SJCRH30 (cell line): ENCODE measurements at regions not wholly inside any gene's neighbourhood (a gene's known extent, or its start where the extent isn't known, plus 50 kb on each side); places are given as distances from the start of the nearest gene placed in this dataset.
"Not testable (repeated sequence)": the region's sequence is repeated elsewhere in the genome, so short reads cannot be mapped to it uniquely, and the experiment has no call there.

ENCODE experiments used
- DNase-seq, 2 experiments: peaks; one replicate each; pipeline ENCODE4 v3.0.0-alpha.2; 2015 to 2020
- H3K27ac ChIP-seq: fragments of 250-450 bp; sonication (Bioruptor Pico); 2 replicates; pipeline ENCODE4 v1.5.1; 2020; ENCODE audit warnings: mild to moderate bottlenecking, moderate library complexity
- H3K27me3 ChIP-seq: fragments of 250-450 bp; sonication (Bioruptor Pico); 2 replicates; pipeline ENCODE4 v1.5.1; 2020; ENCODE audit warnings: mild to moderate bottlenecking, moderate library complexity
- H3K36me3 ChIP-seq: fragments of 250-450 bp; sonication (Bioruptor Pico); 2 replicates; pipeline ENCODE4 v1.5.1; 2020; ENCODE audit warnings: mild to moderate bottlenecking, moderate library complexity
- H3K4me1 ChIP-seq: fragments of 250-450 bp; sonication (Bioruptor Pico); 2 replicates; pipeline ENCODE4 v1.5.1; 2020; ENCODE audit warnings: mild to moderate bottlenecking, moderate library complexity
- H3K4me3 ChIP-seq: fragments of 250-450 bp; sonication (Bioruptor Pico); 2 replicates; pipeline ENCODE4 v1.5.1; 2020; ENCODE audit warnings: mild to moderate bottlenecking, moderate library complexity
- H3K9me3 ChIP-seq: fragments of 250-450 bp; sonication (Bioruptor Pico); replicated peaks from 2 replicates; pipeline ENCODE4 v1.5.1; 2020; ENCODE audit warnings: mild to moderate bottlenecking, moderate library complexity

DNA sequence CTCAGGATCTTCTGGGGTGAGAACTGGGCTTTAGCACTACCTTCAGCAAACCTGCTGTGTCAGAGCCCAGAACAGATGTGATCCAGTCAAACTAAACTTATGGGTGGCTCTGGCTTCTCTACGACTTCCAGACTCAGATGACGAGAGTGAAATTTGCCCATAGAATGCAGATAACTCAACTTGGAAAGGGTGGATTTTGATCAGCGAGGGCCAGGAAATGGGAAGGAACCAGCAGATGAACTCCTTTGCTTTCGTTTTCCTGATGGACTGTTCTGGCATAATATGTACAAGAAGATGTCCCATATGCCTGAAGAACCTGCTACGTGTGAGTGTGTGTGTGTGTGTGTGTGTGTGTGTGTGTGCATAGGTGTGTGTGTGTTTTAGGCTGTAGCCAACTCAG, 132.0 kb upstream of the MOCS2 start:
- H3K9me3 ChIP-seq = no peaks in the 10 kb centered on the region
- DNase-seq = no peak
- H3K27ac ChIP-seq = no peak overlapping the region
- no peaks in the 10 kb centered on the region for H3K36me3 ChIP-seq
- no peaks in the 10 kb centered on the region for H3K27me3 ChIP-seq
- H3K4me1 ChIP-seq = peaks cover 9% of the 10 kb centered on the region
- H3K4me3 ChIP-seq = no peak overlapping the region

DNA sequence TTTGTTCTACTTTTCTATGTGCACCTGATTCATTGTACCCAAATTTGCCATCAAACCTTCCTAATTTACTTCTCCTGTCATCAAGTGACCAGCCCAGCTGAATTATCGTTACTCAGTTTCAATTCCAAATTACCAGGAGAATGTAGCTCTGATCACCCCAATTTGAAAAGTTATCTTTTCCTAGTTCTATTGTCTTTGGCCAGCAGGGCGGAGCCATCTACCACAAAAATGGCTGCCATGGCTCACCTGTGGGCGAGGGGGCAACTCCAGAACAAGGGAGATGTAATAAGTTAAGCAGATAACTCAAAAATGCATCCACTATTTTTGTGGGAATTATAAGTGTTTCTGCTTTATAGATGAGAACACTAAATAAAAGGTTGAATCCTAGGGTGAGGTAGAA, 133.8 kb upstream of the MOCS2 start:
- Histone ChIP-seq H3K4me3 (no peak overlapping the region), H3K4me1 (peaks cover 9% of the 10 kb centered on the region)
- no peak for DNase-seq

DNA sequence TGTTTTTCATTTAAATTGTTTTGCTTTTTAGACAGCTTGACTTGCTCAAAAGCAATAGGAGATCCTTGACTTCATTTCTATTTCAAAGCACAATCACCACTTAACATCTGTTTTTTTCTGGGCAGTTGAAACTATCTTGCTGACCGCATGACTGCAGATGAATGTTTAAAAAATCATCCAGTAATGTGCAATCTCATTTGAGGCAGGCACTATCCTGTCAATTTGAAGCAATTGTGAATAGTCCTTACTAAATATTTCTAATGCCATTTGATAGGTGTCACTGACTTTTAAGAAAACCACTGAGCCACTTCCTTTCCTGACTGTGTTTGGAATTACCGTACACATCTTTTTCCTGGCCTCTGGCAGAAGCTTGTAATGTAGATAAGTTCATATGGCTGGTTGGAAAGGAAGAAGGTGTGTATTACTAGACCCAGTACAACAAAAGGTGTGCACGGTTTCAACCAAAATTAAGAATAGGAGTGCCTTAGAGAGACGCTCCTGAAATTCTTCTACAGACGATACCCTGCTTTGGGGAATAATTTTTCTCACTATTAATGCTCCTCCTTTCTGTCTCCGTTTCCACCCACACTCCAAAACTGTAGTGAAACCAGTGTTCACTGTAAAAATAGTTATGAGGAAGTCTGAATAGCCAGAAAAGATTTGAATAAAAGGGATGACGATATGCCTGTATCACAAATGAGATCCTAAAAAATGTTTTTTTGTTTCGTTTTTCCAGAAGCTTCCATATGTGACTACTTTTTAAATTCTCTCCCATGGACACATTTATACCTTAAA, 136.7 kb upstream of the MOCS2 start:
- Histone ChIP-seq H3K27me3 (no peaks in the 10 kb centered on the region), H3K4me3 (no peak overlapping the region), H3K4me1 (peaks cover 9% of the 10 kb centered on the region), H3K9me3 (no peaks in the 10 kb centered on the region), H3K27ac (no peak overlapping the region), H3K36me3 (no peaks in the 10 kb centered on the region)
- DNase-seq = no peak

More for the DNA sequence above, 133.8 kb upstream of the MOCS2 start:
- H3K36me3 ChIP-seq = no peaks in the 10 kb centered on the region
- H3K27me3 ChIP-seq = no peaks in the 10 kb centered on the region
- no peak overlapping the region for H3K27ac ChIP-seq
- no peaks in the 10 kb centered on the region for H3K9me3 ChIP-seq

DNA sequence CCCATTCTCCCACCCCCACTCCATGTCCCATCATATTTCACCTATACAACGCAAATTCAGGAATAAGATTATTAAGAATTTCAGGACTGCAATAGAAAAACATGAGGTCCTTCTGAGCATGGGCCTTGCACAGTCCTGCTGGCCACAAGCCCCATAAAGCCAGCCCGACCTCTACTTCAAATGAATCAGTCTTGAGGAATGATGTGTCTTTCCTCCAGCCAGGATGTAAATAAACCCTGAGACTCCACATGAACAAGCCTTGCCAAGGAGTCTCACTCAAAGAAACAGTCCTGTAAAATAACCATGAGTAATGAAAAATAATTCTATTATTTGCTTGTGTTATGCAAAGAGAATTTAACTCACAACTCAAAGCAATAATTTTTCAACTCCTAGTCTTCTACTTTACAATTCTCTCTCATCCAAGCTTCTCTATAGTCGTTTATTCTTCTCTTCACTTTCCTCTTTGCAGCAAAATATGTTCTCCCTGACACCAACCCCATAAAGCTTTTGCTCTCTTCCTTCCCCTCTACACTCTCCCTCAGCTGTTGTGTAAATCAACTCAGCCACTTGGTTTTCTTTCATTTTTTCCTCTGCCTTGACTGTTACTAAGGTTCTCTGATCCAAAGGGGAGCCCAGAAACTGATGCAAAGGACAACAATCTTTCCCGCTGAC, 140.1 kb upstream of the MOCS2 start:
- H3K4me3 ChIP-seq = no peak overlapping the region
- no peak overlapping the region for H3K27ac ChIP-seq
- H3K36me3 ChIP-seq = no peaks in the 10 kb centered on the region
- no peaks in the 10 kb centered on the region for H3K27me3 ChIP-seq
- peaks cover 30% of the 10 kb centered on the region for H3K4me1 ChIP-seq
- H3K9me3 ChIP-seq = no peaks in the 10 kb centered on the region
- DNase-seq = no peak

DNA sequence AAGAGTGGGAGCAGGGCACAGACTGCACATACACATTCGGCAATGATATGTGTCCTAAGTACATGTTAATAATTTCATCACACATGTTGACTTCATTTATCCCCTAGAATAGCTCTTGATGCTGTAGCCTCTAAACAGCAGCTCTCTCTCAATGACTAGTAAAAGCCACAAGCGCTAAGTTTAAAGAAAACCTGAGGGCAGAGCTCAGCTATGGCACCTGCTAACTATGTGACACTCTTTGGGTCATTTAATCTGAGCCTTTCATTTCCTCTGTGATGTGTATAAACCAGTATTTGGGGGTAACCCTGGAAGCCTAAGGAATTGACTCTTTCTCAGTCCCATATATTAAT, 140.6 kb upstream of the MOCS2 start:
- H3K27ac ChIP-seq = no peak overlapping the region
- H3K4me1 ChIP-seq = peaks cover 30% of the 10 kb centered on the region
- H3K4me3 ChIP-seq = no peak overlapping the region
- no peaks in the 10 kb centered on the region; the same call in 1 of the 2 replicates for H3K9me3 ChIP-seq
- no peak for DNase-seq
- H3K27me3 ChIP-seq = no peaks in the 10 kb centered on the region
- H3K36me3 ChIP-seq = no peaks in the 10 kb centered on the region

DNA sequence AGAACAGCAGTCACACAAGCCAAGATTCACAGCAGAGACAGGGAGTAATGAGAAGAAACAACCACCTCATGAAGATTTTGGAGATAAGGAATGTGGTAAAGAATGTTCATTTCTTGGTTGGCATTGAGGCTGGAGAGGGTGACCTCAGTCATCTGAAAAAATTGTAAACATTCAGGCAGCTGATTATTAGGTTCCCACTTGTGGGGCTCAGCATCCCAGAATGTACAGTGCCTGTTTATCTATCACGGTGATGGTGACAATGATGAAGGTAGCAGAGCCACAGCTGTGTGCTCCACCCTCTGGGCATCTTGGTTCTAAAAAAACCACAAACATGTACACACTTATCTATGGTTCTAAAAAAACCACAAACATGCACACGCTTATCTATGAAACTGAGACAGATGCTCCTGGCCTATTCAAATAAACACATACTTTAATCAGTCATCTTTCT, 143.9 kb upstream of the MOCS2 start:
- Histone ChIP-seq H3K4me1 (peaks cover 35% of the 10 kb centered on the region), H3K27me3 (no peaks in the 10 kb centered on the region), H3K36me3 (no peaks in the 10 kb centered on the region), H3K9me3 (peaks cover 3% of the 10 kb centered on the region; the same call in 1 of the 2 replicates), H3K4me3 (no peak overlapping the region), H3K27ac (no peak overlapping the region)
- DNase-seq = peak; percentile 87 to 91

DNA sequence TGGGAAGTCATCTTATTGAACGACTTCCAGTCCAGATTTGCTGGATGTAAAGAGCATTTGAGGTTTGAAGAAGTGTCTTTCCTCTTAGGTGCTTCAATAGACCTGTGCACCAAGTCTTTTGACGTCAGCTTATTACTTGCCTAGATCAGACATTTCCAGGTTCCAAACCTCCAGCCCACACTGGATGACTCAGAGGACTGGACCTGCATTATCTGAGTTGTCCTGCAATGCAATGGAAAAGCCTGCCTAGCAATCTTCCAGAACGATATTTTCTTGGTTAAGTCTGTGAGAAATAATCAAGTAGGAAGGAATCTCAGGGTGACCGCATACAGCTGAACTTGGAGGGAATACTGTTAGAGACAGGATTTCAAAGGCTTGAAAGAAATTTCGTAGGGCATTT, 147.2 kb upstream of the MOCS2 start:
- no peak for DNase-seq
- Histone ChIP-seq H3K27me3 (no peaks in the 10 kb centered on the region), H3K27ac (no peak overlapping the region), H3K4me3 (no peak overlapping the region), H3K36me3 (no peaks in the 10 kb centered on the region), H3K4me1 (peaks cover 32% of the 10 kb centered on the region), H3K9me3 (peaks cover 3% of the 10 kb centered on the region; the same call in 1 of the 2 replicates)

DNA sequence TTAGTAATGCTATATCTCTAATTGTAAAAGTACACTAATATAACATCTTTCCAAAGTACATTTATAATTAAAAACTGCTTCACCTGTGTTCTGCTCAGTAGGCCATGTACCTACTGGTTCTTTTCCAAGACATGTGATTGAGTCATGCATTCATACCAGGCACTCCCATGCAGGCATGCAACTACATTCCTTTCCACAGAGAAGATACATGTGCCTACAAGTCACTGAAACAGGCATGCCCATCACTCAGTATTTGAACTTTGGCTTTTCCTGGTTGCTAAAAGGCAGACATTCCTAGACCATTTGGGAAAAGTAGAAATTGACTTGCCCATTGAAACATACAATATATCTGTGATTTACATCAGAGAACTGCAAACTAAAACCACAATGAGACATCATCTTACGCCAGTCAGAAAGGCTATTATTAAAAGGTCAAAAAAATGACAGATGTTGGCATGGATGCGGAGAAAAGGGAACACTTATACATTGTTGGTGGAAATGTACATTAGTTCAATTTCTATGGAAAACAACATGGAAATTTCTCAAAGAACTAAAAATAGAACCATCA, 148.3 kb upstream of the MOCS2 start:
- Histone ChIP-seq H3K4me3 (no peak overlapping the region), H3K27ac (no peak overlapping the region), H3K27me3 (no peaks in the 10 kb centered on the region), H3K4me1 (peaks cover 25% of the 10 kb centered on the region), H3K9me3 (peaks cover 3% of the 10 kb centered on the region), H3K36me3 (no peaks in the 10 kb centered on the region)
- DNase-seq = no peak

DNA sequence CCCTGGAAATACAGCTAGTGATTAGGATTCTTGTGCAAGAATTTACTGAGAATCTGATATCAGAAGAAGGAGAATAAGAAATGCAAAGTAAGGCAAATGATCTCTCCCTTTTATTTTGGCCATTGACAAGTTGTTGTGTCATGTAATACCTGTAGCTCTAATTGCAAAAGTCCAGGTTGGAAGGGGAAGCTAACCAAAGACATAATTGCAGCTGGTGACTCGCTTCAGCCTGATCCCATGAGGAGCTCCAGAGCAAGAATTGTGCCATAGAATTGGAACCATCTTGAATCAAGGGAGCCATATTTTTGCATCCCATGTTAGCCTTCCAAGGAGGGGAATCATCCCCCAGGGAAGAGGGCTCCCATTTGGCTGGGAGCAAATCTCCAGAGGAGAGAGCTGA, 149.6 kb upstream of the MOCS2 start:
- H3K27ac ChIP-seq = no peak overlapping the region
- DNase-seq = no peak
- H3K4me3 ChIP-seq = no peak overlapping the region
- peaks cover 3% of the 10 kb centered on the region for H3K9me3 ChIP-seq
- H3K36me3 ChIP-seq = no peaks in the 10 kb centered on the region
- peaks cover 14% of the 10 kb centered on the region for H3K4me1 ChIP-seq
- no peaks in the 10 kb centered on the region for H3K27me3 ChIP-seq

DNA sequence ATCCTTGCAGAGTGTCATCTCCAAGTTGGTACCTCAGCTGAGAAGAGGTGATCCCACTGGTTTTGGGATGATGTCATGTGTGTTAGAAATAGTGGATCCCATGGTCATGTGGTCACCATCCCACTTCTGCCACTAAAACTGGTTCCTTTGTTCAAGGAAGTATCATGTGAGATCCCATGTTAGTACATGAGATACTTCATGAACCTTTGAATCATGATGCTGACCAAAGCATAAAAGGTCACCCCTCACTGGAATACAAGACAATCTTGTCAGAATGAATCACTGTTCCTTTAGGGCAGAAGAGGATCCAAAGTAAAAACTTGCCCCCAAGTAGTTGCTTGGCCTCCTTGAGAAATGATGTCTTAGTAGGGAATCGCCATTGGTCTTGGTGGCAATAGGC, 150.9 kb upstream of the MOCS2 start:
- no peaks in the 10 kb centered on the region for H3K27me3 ChIP-seq
- DNase-seq = no peak
- no peaks in the 10 kb centered on the region for H3K36me3 ChIP-seq
- H3K4me3 ChIP-seq = no peak overlapping the region
- H3K27ac ChIP-seq = no peak overlapping the region
- peaks cover 3% of the 10 kb centered on the region; the same call in 1 of the 2 replicates for H3K9me3 ChIP-seq
- H3K4me1 ChIP-seq = peaks cover 10% of the 10 kb centered on the region

DNA sequence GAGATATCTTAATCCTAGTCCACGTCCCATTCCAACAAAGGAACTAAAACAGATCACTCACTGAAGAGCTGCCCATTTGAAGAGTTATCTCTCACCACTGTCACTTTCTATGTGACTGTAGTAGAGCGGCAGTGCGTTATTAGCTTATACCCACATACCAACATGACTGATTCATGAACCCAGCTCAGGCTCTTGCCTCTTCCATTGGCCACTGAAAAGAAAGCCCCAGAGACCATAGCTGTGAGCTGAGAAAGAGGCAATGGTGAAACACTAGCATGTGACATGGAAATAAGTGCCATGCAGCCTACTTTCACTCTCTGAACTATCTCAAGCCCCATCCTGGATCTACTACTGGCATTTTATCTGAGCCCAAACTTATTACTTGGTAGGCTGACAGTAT, 151.7 kb upstream of the MOCS2 start:
- Histone ChIP-seq H3K36me3 (no peaks in the 10 kb centered on the region), H3K4me1 (peaks cover 2% of the 10 kb centered on the region), H3K27me3 (no peaks in the 10 kb centered on the region), H3K27ac (no peak overlapping the region), H3K4me3 (no peak overlapping the region), H3K9me3 (peaks cover 3% of the 10 kb centered on the region; the same call in 1 of the 2 replicates)
- DNase-seq = no peak

DNA sequence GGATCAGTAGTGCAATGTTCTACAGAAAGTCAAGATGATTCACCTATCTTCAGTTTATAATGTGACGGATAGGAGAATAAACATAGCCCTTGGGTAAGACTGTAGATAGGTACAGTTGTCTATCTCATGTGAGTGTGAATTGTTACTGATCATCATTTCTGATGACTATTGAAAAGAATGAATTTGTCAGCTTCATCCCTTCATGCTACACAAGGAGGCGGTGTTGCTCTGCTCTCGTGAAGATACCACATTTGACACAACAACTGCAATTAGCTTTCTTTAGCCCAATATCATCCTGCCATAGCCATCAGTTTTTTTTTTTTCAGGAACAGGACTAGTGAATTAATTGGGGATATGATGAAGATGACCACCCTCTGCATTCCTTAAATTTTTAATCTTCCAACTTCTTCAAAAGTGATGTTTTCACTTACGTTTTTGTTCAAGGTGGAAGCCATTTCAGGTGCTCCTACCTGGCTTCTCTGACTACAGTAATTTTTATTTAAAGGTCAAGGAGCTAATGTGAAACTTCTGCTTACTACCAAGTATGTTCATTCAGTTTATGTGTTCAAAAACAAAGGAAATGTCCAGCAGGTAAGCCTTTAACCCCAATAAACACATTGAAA, 152.9 kb upstream of the MOCS2 start:
- no peaks in the 10 kb centered on the region for H3K4me1 ChIP-seq
- no peaks in the 10 kb centered on the region; the same call in 1 of the 2 replicates for H3K9me3 ChIP-seq
- no peaks in the 10 kb centered on the region for H3K27me3 ChIP-seq
- no peak overlapping the region for H3K27ac ChIP-seq
- no peaks in the 10 kb centered on the region for H3K36me3 ChIP-seq
- H3K4me3 ChIP-seq = no peak overlapping the region
- peak; percentile 27 to 61 for DNase-seq

DNA sequence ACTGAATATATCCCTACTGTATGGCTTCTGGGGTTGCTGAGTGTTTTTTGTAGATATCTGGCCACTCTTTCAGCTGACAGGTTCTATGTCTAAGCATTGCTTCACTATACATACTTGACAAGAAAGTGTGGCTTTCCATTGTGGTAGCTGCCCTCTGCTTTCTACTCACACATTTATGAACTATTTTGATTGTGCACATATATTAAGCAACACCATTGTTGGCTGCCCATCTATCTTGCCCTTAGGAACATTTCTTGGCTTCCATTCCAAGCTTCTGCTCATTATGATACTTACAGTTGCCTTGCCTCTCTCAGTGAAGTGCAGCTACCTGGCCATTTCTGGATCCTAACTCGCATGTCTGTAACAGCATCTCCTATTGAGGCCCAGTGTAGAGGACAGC, 153.6 kb upstream of the MOCS2 start:
- H3K4me1 ChIP-seq = no peaks in the 10 kb centered on the region
- no peak overlapping the region for H3K4me3 ChIP-seq
- no peaks in the 10 kb centered on the region for H3K36me3 ChIP-seq
- H3K27ac ChIP-seq = no peak overlapping the region
- DNase-seq = no peak
- no peaks in the 10 kb centered on the region; the same call in 1 of the 2 replicates for H3K9me3 ChIP-seq
- H3K27me3 ChIP-seq = no peaks in the 10 kb centered on the region

DNA sequence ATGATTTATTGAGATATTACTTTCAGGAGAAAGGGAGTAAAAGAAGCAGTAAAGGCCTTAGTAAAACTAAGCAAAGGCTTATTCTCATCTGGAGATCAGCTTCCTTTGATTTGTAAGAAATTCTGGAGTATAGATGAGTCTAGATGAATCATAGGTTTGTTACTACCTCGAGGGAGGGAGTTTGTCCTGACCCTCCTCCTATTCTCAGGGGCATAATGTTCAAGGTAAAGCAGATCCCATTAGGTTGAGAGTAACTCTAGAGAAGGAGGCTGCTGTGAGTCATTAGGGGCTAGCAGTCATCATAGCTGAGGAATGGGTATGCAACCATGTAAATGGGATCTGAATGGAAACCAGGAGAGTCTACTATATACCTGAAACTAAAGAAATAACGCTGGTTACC, 155.5 kb upstream of the MOCS2 start:
- no peaks in the 10 kb centered on the region for H3K36me3 ChIP-seq
- H3K4me1 ChIP-seq = no peaks in the 10 kb centered on the region
- DNase-seq = no peak
- H3K27ac ChIP-seq = no peak overlapping the region
- H3K9me3 ChIP-seq = no peaks in the 10 kb centered on the region; the same call in 1 of the 2 replicates
- no peak overlapping the region for H3K4me3 ChIP-seq
- no peaks in the 10 kb centered on the region for H3K27me3 ChIP-seq

DNA sequence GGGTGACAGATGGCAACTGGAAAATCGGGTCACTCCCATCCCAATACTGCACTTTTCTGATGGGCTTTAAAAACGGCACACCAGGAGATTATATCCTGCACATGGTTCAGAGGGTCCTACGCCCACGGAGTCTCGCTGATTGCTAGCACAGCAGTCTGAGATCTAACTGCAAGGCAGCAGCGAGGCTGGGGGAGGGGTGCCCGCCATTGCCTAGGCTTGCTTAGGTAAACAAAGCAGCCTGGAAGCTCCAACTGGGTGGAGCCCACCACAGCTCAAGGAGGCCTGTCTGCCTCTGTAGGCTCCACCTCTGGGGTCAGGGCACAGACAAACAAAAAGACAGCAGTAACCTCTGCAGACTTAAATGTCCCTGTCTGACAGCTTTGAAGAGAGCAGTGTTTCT, 158.7 kb upstream of the MOCS2 start:
- H3K27me3 ChIP-seq, H3K9me3 ChIP-seq, H3K36me3 ChIP-seq, DNase-seq, H3K4me3 ChIP-seq, H3K4me1 ChIP-seq, H3K27ac ChIP-seq: not testable (repeated sequence)
